ENCODE measurements at regions not wholly inside any gene's neighbourhood (a gene's known extent, or its start where the extent isn't known, plus 50 kb on each side); places are given as distances from the start of the nearest gene placed in this dataset.
"Not testable (repeated sequence)": the region's sequence is repeated elsewhere in the genome, so short reads cannot be mapped to it uniquely, and the experiment has no call there.

- no peak for DNase-seq (ENCODE audit: low read depth)
These were observed 167.9 kb upstream of the NTF3 start for GRCh38 chr12:5264006-5264405.

- no peak for DNase-seq (ENCODE audit: low read depth)
These were observed 164.1 kb upstream of the NTF3 start for GRCh38 chr12:5267603-5268423.

GRCh38 chr12:5268424-5269210 is 163.3 kb upstream of the NTF3 start:
- DNase-seq (ENCODE audit: low read depth) = no peak

- no peak for DNase-seq (ENCODE audit: low read depth)
These were observed 162.1 kb upstream of the NTF3 start for GRCh38 chr12:5269846-5270245.

GRCh38 chr12:5272018-5272785 is 159.7 kb upstream of the NTF3 start:
- no peak for DNase-seq (ENCODE audit: low read depth)

- no peak for DNase-seq (ENCODE audit: low read depth)
These were observed 158.2 kb upstream of the NTF3 start for GRCh38 chr12:5273709-5274108.

- no peak for DNase-seq (ENCODE audit: low read depth)
These were observed 155.5 kb upstream of the NTF3 start for GRCh38 chr12:5276327-5276880.

- no peak for DNase-seq (ENCODE audit: low read depth)
These were observed 151.8 kb upstream of the NTF3 start for GRCh38 chr12:5280086-5280485.

- DNase-seq (ENCODE audit: low read depth) = not testable (repeated sequence)
These were observed 141.5 kb upstream of the NTF3 start for GRCh38 chr12:5290368-5290767.

GRCh38 chr12:5292651-5293050 is 139.3 kb upstream of the NTF3 start:
- DNase-seq (ENCODE audit: low read depth) = no peak

GRCh38 chr12:5293773-5294172 is 138.1 kb upstream of the NTF3 start:
- DNase-seq (ENCODE audit: low read depth) = no peak

GRCh38 chr12:5294274-5295070 is 137.4 kb upstream of the NTF3 start:
- DNase-seq (ENCODE audit: low read depth) = no peak

GRCh38 chr12:5295151-5295550 is 136.8 kb upstream of the NTF3 start:
- DNase-seq (ENCODE audit: low read depth) = no peak

GRCh38 chr12:5295996-5296395 is 135.9 kb upstream of the NTF3 start:
- DNase-seq (ENCODE audit: low read depth) = no peak

- DNase-seq (ENCODE audit: low read depth) = no peak
These were observed 130.4 kb upstream of the NTF3 start for GRCh38 chr12:5301539-5301938.

GRCh38 chr12:5305425-5305824 is 126.5 kb upstream of the NTF3 start:
- DNase-seq (ENCODE audit: low read depth) = no peak

GRCh38 chr12:5305886-5306545 is 125.9 kb upstream of the NTF3 start:
- no peak for DNase-seq (ENCODE audit: low read depth)

- no peak for DNase-seq (ENCODE audit: low read depth)
These were observed 124.8 kb upstream of the NTF3 start for GRCh38 chr12:5307065-5307464.

GRCh38 chr12:5308216-5308615 is 123.7 kb upstream of the NTF3 start:
- DNase-seq (ENCODE audit: low read depth) = no peak

- DNase-seq (ENCODE audit: low read depth) = no peak
These were observed 122.9 kb upstream of the NTF3 start for GRCh38 chr12:5308996-5309395.

GRCh38 chr12:5309654-5310053 is 122.3 kb upstream of the NTF3 start:
- no peak for DNase-seq (ENCODE audit: low read depth)

All from amniotic epithelial cell (primary cell).